ENCODE measurements at regions not wholly inside any gene's neighbourhood (a gene's known extent, or its start where the extent isn't known, plus 50 kb on each side); places are given as distances from the start of the nearest gene placed in this dataset.

DNA sequence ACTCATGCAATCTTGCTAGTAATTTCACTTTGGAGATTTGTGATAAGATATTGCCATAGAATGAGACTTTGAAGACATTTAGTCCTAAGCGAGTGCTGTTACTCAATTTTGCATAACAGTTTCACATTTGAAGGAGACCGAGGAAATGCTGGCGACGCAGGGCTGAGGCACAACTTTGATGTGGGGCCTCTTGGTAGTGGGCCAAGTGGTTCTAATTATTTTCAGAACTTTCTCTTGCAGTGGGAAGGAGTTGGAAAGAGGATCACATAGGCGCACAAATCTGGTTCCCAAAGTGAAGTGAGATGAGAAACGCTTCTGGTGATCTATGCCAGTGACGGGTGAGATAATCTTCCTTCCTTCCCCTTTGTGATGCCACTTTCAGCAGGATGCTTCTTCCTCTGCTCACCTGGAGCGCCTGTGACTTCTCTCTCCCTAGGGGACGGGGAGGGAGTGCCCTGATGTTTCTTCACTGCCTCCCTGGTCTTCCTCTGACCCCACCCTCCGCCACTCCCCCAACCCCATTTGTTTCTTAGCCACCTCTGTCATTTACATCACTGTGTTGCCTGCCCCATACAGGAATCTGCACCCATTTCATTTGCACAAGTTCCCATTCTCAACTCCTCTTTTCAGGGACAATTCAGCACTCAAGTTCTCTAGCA lies 138.9 kb upstream of the MID1 start:
- Histone ChIP-seq H3K4me3 (no peak overlapping the region), H3K27ac (ENCODE audit: low read depth in 1 of 2, low read length in 1 of 2) (no peak overlapping the region), H3K9ac (ENCODE audit: insufficient read depth in 1 of 2, low read length in 2 of 2) (peak overlapping the region in 1 of 2 donors; percentile 8), H3K36me3 (ENCODE audit: control insufficient read depth in 4 of 4, insufficient read depth in 4 of 4, low read length in 4 of 4) (no peaks in the 10 kb centered on the region), H3K9me3 (ENCODE audit: control insufficient read depth in 4 of 4, insufficient read depth in 3 of 4, low read length in 3 of 4) (no peaks in the 10 kb centered on the region), H3K27me3 (ENCODE audit: control insufficient read depth in 3 of 3, insufficient read depth in 3 of 3, low read length in 2 of 3) (peaks cover 0 to 4% (median 4%) of the 10 kb centered on the region in 3 donors), H3K4me1 (ENCODE audit: control insufficient read depth in 5 of 5, insufficient read depth in 5 of 5, low read length in 5 of 5) (peaks cover 0 to 6% (median 0%) of the 10 kb centered on the region in 5 donors)
- DNase-seq: peak; percentile 19 to 72 (median 45)
- no peak for ATAC-seq (ENCODE audit: insufficient read depth, low FRiP score)
- TF ChIP-seq, protein P1, sequence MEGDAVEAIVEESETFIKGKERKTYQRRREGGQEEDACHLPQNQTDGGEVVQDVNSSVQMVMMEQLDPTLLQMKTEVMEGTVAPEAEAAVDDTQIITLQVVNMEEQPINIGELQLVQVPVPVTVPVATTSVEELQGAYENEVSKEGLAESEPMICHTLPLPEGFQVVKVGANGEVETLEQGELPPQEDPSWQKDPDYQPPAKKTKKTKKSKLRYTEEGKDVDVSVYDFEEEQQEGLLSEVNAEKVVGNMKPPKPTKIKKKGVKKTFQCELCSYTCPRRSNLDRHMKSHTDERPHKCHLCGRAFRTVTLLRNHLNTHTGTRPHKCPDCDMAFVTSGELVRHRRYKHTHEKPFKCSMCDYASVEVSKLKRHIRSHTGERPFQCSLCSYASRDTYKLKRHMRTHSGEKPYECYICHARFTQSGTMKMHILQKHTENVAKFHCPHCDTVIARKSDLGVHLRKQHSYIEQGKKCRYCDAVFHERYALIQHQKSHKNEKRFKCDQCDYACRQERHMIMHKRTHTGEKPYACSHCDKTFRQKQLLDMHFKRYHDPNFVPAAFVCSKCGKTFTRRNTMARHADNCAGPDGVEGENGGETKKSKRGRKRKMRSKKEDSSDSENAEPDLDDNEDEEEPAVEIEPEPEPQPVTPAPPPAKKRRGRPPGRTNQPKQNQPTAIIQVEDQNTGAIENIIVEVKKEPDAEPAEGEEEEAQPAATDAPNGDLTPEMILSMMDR (IDR thresholded peaks at IDR 0.05; ENCODE audit: control extremely low read depth, extremely low read depth): no peak
- 24 to 42% methylated on average over 10 of the region's 10 CpGs for WGBS, 2 donors

DNA sequence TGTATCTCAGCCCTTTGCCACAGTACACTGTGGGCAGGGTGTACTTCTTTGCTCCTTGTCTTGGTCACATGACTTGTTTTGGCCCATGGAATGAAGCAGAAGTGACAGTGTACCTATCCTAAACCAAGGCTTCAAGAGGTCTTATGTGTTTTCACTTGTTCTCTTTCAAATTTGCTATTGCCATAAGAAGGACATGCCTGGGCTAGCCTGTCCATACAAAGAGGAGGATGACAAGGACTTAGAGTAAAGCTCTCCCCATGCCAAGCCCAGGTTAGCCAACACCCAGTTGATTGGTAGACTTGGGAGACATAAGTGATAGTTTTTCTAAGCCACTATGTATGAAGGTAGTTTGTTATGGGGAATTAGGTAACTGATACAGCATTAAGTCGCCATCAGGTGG lies 141.1 kb upstream of the MID1 start:
- TF ChIP-seq, protein P1 (IDR thresholded peaks at IDR 0.05; ENCODE audit: control extremely low read depth, extremely low read depth): no peak
- peaks cover 0 to 6% (median 0%) of the 10 kb centered on the region in 5 donors for H3K4me1 ChIP-seq (ENCODE audit: control insufficient read depth in 5 of 5, insufficient read depth in 5 of 5, low read length in 5 of 5)
- peaks cover 0 to 2% (median 0%) of the 10 kb centered on the region in 3 donors for H3K27me3 ChIP-seq (ENCODE audit: control insufficient read depth in 3 of 3, insufficient read depth in 3 of 3, low read length in 2 of 3)
- DNase-seq (no peak), ATAC-seq (ENCODE audit: insufficient read depth, low FRiP score) (no peak)
- WGBS, 2 donors: 76 to 86% methylated on average over 1 of the region's 1 CpG
- H3K36me3 ChIP-seq (ENCODE audit: control insufficient read depth in 4 of 4, insufficient read depth in 4 of 4, low read length in 4 of 4): no peaks in the 10 kb centered on the region
- H3K9me3 ChIP-seq (ENCODE audit: control insufficient read depth in 4 of 4, insufficient read depth in 3 of 4, low read length in 3 of 4): no peaks in the 10 kb centered on the region
- H3K9ac ChIP-seq (ENCODE audit: insufficient read depth in 1 of 2, low read length in 2 of 2): no peak overlapping the region
- no peak overlapping the region for H3K27ac ChIP-seq (ENCODE audit: low read depth in 1 of 2, low read length in 1 of 2)
- H3K4me3 ChIP-seq: no peak overlapping the region

DNA sequence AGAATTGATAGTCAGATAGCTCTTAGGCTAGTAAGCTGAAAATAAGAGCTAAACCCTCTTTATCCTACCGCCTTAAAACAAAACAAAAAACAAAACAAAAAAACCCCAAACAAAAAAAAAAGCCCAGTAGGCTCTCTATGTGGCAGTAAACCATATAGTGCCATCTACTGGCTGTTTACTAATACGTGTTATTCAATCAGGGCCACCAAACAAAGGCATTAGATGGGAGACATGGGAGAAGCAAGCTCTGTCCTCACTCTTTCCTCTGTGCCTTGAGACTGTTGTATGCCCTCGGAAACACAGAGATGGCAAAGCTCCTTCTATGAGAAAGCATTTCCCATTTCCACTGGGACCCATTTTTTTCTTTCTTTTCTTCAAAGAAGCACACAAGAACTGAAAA lies 148.8 kb upstream of the MID1 start:
- Histone ChIP-seq H3K27ac (ENCODE audit: low read depth in 1 of 2, low read length in 1 of 2) (no peak overlapping the region), H3K4me1 (ENCODE audit: control insufficient read depth in 5 of 5, insufficient read depth in 5 of 5, low read length in 5 of 5) (peaks cover 0 to 8% (median 0%) of the 10 kb centered on the region in 5 donors), H3K36me3 (ENCODE audit: control insufficient read depth in 4 of 4, insufficient read depth in 4 of 4, low read length in 4 of 4) (no peaks in the 10 kb centered on the region), H3K27me3 (ENCODE audit: control insufficient read depth in 3 of 3, insufficient read depth in 3 of 3, low read length in 2 of 3) (no peaks in the 10 kb centered on the region), H3K9ac (ENCODE audit: insufficient read depth in 1 of 2, low read length in 2 of 2) (no peak overlapping the region), H3K4me3 (no peak overlapping the region), H3K9me3 (ENCODE audit: control insufficient read depth in 4 of 4, insufficient read depth in 3 of 4, low read length in 3 of 4) (no peaks in the 10 kb centered on the region)
- DNase-seq (peak in 2 of 3 donors; percentile 63 to 67), ATAC-seq (ENCODE audit: insufficient read depth, low FRiP score) (no peak)
- 18% methylated on average over 3 of the region's 3 CpGs for WGBS, 2 donors
- TF ChIP-seq, protein P1 (IDR thresholded peaks at IDR 0.05; ENCODE audit: control extremely low read depth, extremely low read depth): no peak

All from lung (tissue), 11 donors.